SK-N-SH (cell line): ENCODE measurements at regions not wholly inside any gene's neighbourhood (a gene's known extent, or its start where the extent isn't known, plus 50 kb on each side); places are given as distances from the start of the nearest gene placed in this dataset.

Source experiments
- GABPA ChIP-seq: IDR thresholded peaks from 2 replicates; pipeline ENCODE4 v1.4.0; 2012; ENCODE audit warnings: low read depth, mild to moderate bottlenecking
- JUND ChIP-seq: IDR thresholded peaks from 2 replicates; pipeline ENCODE4 v1.4.0; 2012
- NFIC ChIP-seq: IDR thresholded peaks from 2 replicates; pipeline ENCODE4 v1.4.0; 2012; ENCODE audit warnings: borderline replicate concordance
- POLR2AphosphoS5 ChIP-seq: IDR thresholded peaks from 2 replicates; pipeline ENCODE4 v1.6.1; 2012; ENCODE audit warnings: low read depth, low read length
- RAD21 ChIP-seq: IDR thresholded peaks from 2 replicates; pipeline ENCODE4 v1.6.1; 2012; ENCODE audit warnings: mild to moderate bottlenecking, low read length
- RCOR1 ChIP-seq: fragments of 150-350 bp; IDR thresholded peaks from 2 replicates; pipeline ENCODE4 v1.6.1; 2017; ENCODE audit warnings: antibody characterized with exemption, low read length
- SMC3 ChIP-seq: IDR thresholded peaks from 2 replicates; pipeline ENCODE4 v1.6.1; 2012; ENCODE audit warnings: low read depth, low read length, improper control_type of control experiment
- TAF1 ChIP-seq: IDR thresholded peaks from 2 replicates; pipeline ENCODE4 v1.6.1; 2012; ENCODE audit warnings: low read depth, mild to moderate bottlenecking, low read length, moderate library complexity, borderline replicate concordance
- TCF12 ChIP-seq: IDR thresholded peaks from 2 replicates; pipeline ENCODE4 v1.4.0; 2012
- USF1 ChIP-seq: IDR thresholded peaks from 2 replicates; pipeline ENCODE4 v1.4.0; 2012; ENCODE audit warnings: low read depth, borderline replicate concordance
- TF ChIP-seq, protein P1 (sequence below): fragments of 200-600 bp; sonication (generic); IDR thresholded peaks from 2 replicates; pipeline ENCODE4 v1.6.1; 2017; ENCODE audit warnings: antibody characterized with exemption, mild to moderate bottlenecking, moderate library complexity
- TF ChIP-seq, protein P2 (sequence below): IDR thresholded peaks from 2 replicates; pipeline ENCODE4 v1.4.0; 2012; ENCODE audit warnings: low read depth

- TF ChIP-seq TAF1 = no peak
- TF ChIP-seq, protein P1, sequence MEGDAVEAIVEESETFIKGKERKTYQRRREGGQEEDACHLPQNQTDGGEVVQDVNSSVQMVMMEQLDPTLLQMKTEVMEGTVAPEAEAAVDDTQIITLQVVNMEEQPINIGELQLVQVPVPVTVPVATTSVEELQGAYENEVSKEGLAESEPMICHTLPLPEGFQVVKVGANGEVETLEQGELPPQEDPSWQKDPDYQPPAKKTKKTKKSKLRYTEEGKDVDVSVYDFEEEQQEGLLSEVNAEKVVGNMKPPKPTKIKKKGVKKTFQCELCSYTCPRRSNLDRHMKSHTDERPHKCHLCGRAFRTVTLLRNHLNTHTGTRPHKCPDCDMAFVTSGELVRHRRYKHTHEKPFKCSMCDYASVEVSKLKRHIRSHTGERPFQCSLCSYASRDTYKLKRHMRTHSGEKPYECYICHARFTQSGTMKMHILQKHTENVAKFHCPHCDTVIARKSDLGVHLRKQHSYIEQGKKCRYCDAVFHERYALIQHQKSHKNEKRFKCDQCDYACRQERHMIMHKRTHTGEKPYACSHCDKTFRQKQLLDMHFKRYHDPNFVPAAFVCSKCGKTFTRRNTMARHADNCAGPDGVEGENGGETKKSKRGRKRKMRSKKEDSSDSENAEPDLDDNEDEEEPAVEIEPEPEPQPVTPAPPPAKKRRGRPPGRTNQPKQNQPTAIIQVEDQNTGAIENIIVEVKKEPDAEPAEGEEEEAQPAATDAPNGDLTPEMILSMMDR = no peak
- TF ChIP-seq JUND = no peak
- TF ChIP-seq RCOR1 = no peak
- TF ChIP-seq GABPA = no peak
- no peak for TF ChIP-seq POLR2AphosphoS5
- TF ChIP-seq RAD21 = no peak
- no peak for TF ChIP-seq USF1
- TF ChIP-seq SMC3 = no peak
- no peak for TF ChIP-seq NFIC
- TF ChIP-seq, protein P2, sequence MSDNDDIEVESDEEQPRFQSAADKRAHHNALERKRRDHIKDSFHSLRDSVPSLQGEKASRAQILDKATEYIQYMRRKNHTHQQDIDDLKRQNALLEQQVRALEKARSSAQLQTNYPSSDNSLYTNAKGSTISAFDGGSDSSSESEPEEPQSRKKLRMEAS = no peak
- TF ChIP-seq TCF12 = no peak
Measured at GRCh38 chr21:31395268-31395667, 51.2 kb upstream of the TIAM1 start.
